K562 (cell line): ENCODE measurements at regions not wholly inside any gene's neighbourhood (a gene's known extent, or its start where the extent isn't known, plus 50 kb on each side); places are given as distances from the start of the nearest gene placed in this dataset.
A peak's percentile ranks its signal among the peaks of the same experiment; 100 is the strongest.

Experiments used
- ATAC-seq: fragments of 200-7000 bp; cut with Tn5 transposase; 3 replicates; pipeline ENCODE4 v1.9.1; 2020; ENCODE audit warnings: moderate library complexity
- BruUV-seq: library from RNA; stranded (reverse); fragments of 400-500 nt; replicated peaks from 2 replicates; lab custom pipeline; 2021; lab: Mats Ljungman, UMichigan
- CTCF ChIA-PET: fragments of 300-600 bp; formaldehyde crosslinking; extraction: SDS; loops from one replicate; lab custom pipeline; 2021; ENCODE audit warnings: low intra/inter-chr PET ratio; lab: Yijun Ruan, JAX
- POLR2A ChIA-PET: fragments of 300-600, 350-650 bp; sonication (Branson Sonifier 250); formaldehyde crosslinking; extraction: SDS; loops from one replicate; lab custom pipeline; 2021; ENCODE audit warnings: antibody characterized with exemption, inconsistent platforms; lab: Yijun Ruan, JAX
- DNase-seq, 4 experiments: peaks; one replicate each; pipeline versions ENCODE4 v3.0.0 to v3.0.0-alpha.2; 2011 to 2018; ENCODE audit warnings: low spot score in 3 of 4, mixed read lengths in 3 of 4; ENCODE audit errors: extremely low read depth in 1 of 4
- FAIRE-seq: peaks from 2 replicates; lab custom pipeline; 2011; peaks lifted over from hg19 to GRCh38; lab: Jason Lieb, UNC
- H2AFZ ChIP-seq: 2 replicates; pipeline ENCODE4 v1.6.0; 2011; ENCODE audit warnings: low read depth, low read length, control low read depth, inconsistent platforms
- H3K27ac ChIP-seq: fragments of 200-600 bp; 3 replicates; pipeline ENCODE4 v1.8.0; 2011; ENCODE audit warnings: low read depth, mild to moderate bottlenecking, control low read depth, inconsistent platforms, low read length, moderate library complexity, mixed read lengths; ENCODE audit errors: extremely low read depth
- H3K27me3 ChIP-seq, 2 experiments: fragments of 300-600 bp in 1 of 2; 2 replicates in 1 of 2; 3 replicates in 1 of 2; pipeline versions ENCODE4 v1.6.0 to v1.8.0; 2011; ENCODE audit warnings: inconsistent platforms in 2 of 2, low read length in 2 of 2, mild to moderate bottlenecking in 1 of 2, mixed read lengths in 1 of 2, moderate library complexity in 1 of 2; ENCODE audit not compliant: control insufficient read depth in 2 of 2, insufficient read depth in 2 of 2
- H3K36me3 ChIP-seq: fragments of 300-600 bp; 3 replicates; pipeline ENCODE4 v1.8.0; 2011; ENCODE audit warnings: mild to moderate bottlenecking, low read length, inconsistent platforms; ENCODE audit not compliant: control insufficient read depth, insufficient read depth
- H3K4me1 ChIP-seq, 2 experiments: fragments of 200-600 bp in 1 of 2; replicated peaks in 1 of 2; 2 replicates in 1 of 2; 3 replicates in 1 of 2; pipeline versions ENCODE4 v1.5.1 to v1.8.0; 2011; ENCODE audit warnings: inconsistent platforms in 2 of 2, low read length in 2 of 2, mild to moderate bottlenecking in 1 of 2, mixed read lengths in 1 of 2, moderate library complexity in 1 of 2; ENCODE audit not compliant: control insufficient read depth in 2 of 2, insufficient read depth in 2 of 2
- H3K4me2 ChIP-seq: 2 replicates; pipeline ENCODE4 v1.6.1; 2011; ENCODE audit warnings: low read length, control low read depth, inconsistent platforms, mixed read lengths; ENCODE audit not compliant: insufficient read depth
- H3K4me3 ChIP-seq: fragments of 200-600 bp; sonication (generic), shearing (Covaris generic); 2 replicates; pipeline ENCODE4 v1.5.1; 2016; ENCODE audit warnings: control low read depth, inconsistent platforms
- H3K79me2 ChIP-seq: fragments of 200-600 bp; 3 replicates; pipeline ENCODE4 v1.8.0; 2011; ENCODE audit warnings: low read length, inconsistent platforms; ENCODE audit not compliant: control insufficient read depth, insufficient read depth
- H3K9ac ChIP-seq, 2 experiments: 2 replicates each; pipeline versions ENCODE4 v1.6.0 to v1.6.1; 2011; ENCODE audit warnings: low read depth in 2 of 2, low read length in 2 of 2, control low read depth in 1 of 2, inconsistent platforms in 1 of 2, mild to moderate bottlenecking in 1 of 2, mixed read lengths in 1 of 2; ENCODE audit not compliant: insufficient read depth in 1 of 2
- H3K9me1 ChIP-seq: one replicate; pipeline ENCODE4 v1.6.0; 2011; ENCODE audit warnings: inconsistent platforms, mild to moderate bottlenecking, low read length, moderate library complexity; ENCODE audit not compliant: control insufficient read depth, insufficient read depth
- H3K9me3 ChIP-seq: replicated peaks from 2 replicates; pipeline ENCODE4 v1.5.1; 2011; ENCODE audit warnings: low read depth, low read length, inconsistent platforms; ENCODE audit not compliant: control insufficient read depth, insufficient read depth
- H4K20me1 ChIP-seq: replicated peaks from 2 replicates; pipeline ENCODE4 v1.6.1; 2011; ENCODE audit warnings: low read length, inconsistent platforms, mixed read lengths; ENCODE audit not compliant: control insufficient read depth, insufficient read depth
- BRCA1 ChIP-seq, 2 experiments: fragments of 450-650 bp in 1 of 2; sonication (generic) in 1 of 2; formaldehyde crosslinking in 1 of 2; IDR thresholded peaks; 2 replicates each; pipeline versions ENCODE4 v1.5.0 to v1.6.1; 2017 to 2020; ENCODE audit warnings: mild to moderate bottlenecking in 1 of 2, missing genetic modification reagents in 1 of 2
- CBX2 ChIP-seq: fragments of 200-600 bp; sonication (generic); IDR thresholded peaks from one replicate; pipeline ENCODE4 v1.6.1; 2012; ENCODE audit warnings: mild to moderate bottlenecking, low read length, inconsistent platforms; ENCODE audit not compliant: insufficient read depth, poor library complexity, severe bottlenecking
- GATA2 ChIP-seq: sonication (generic); formaldehyde crosslinking; IDR thresholded peaks from 2 replicates; pipeline ENCODE4 v1.4.0; 2020; ENCODE audit warnings: mild to moderate bottlenecking, missing genetic modification reagents
- KDM1A ChIP-seq, 2 experiments: fragments of 450-650 bp; IDR thresholded peaks; 2 replicates each; pipeline ENCODE4 v1.6.1; 2016; ENCODE audit warnings: mild to moderate bottlenecking in 2 of 2
- KLF6 ChIP-seq: fragments of 250-450 bp; sonication (Bioruptor Pico); IDR thresholded peaks from 2 replicates; pipeline ENCODE4 v1.4.0; 2020; ENCODE audit warnings: mild to moderate bottlenecking, moderate library complexity, borderline replicate concordance
- MEF2A ChIP-seq: IDR thresholded peaks from 2 replicates; pipeline ENCODE4 v1.6.1; 2011; ENCODE audit warnings: low read depth, mild to moderate bottlenecking, low read length, moderate library complexity; ENCODE audit not compliant: control insufficient read depth
- NCOA4 ChIP-seq: fragments of 450-650 bp; IDR thresholded peaks from 2 replicates; pipeline ENCODE4 v1.6.1; 2018; ENCODE audit warnings: mild to moderate bottlenecking; ENCODE audit not compliant: partially characterized antibody
- NR2F6 ChIP-seq: fragments of 450-650 bp; formaldehyde crosslinking; IDR thresholded peaks from 2 replicates; pipeline ENCODE4 v1.4.0; 2020; ENCODE audit warnings: mild to moderate bottlenecking
- SMARCB1 ChIP-seq: IDR thresholded peaks from 2 replicates; pipeline ENCODE4 v1.6.1; 2011; ENCODE audit warnings: improper control_type of control experiment, low read depth; ENCODE audit not compliant: insufficient read length
- ZBTB8A ChIP-seq: fragments of 450-650 bp; IDR thresholded peaks from 2 replicates; pipeline ENCODE4 v1.6.1; 2018; ENCODE audit warnings: mild to moderate bottlenecking, moderate library complexity; ENCODE audit not compliant: partially characterized antibody
- ZC3H11A ChIP-seq: IDR thresholded peaks from 2 replicates; pipeline ENCODE4 v1.6.1; 2012; ENCODE audit warnings: low read depth, low read length, improper control_type of control experiment
- ZNF140 ChIP-seq: fragments of 250-450 bp; sonication (Bioruptor Pico); IDR thresholded peaks from 2 replicates; pipeline ENCODE4 v1.8.0; 2021; ENCODE audit warnings: moderate library complexity, mild to moderate bottlenecking, inconsistent platforms
- ZNF384 ChIP-seq: IDR thresholded peaks from 2 replicates; pipeline ENCODE4 v1.6.1; 2012; ENCODE audit warnings: low read depth, low read length, improper control_type of control experiment
- ZNF444 ChIP-seq: fragments of 250-450 bp; sonication (Bioruptor Pico); IDR thresholded peaks from 2 replicates; pipeline ENCODE4 v1.4.0; 2020; ENCODE audit warnings: mild to moderate bottlenecking, moderate library complexity
- WGBS: fragments of 100-300 bp; shearing (Covaris generic); methylation state at CpG from one replicate; pipeline ENCODE4 v1.1.6; 2016; ENCODE audit warnings: low coverage, mixed read lengths; ENCODE audit not compliant: insufficient coverage; ENCODE audit errors: missing lambda C conversion rate; 5-methylcytosine and 5-hydroxymethylcytosine counted together
- in situ Hi-C: fragments of 300-500 bp; cut with MboI; formaldehyde crosslinking; loops from 4 replicates; pipeline ENCODE4 v1.15.0; 2018; ENCODE audit warnings: inconsistent platforms, mixed read lengths
- intact Hi-C: fragments of 100-400 bp; cut with micrococcal nuclease; formaldehyde crosslinking; loops from 2 replicates; pipeline ENCODE4 v1.14.2; 2022
- TF ChIP-seq, protein P1 (sequence below): sonication (generic); formaldehyde crosslinking; IDR thresholded peaks from 2 replicates; pipeline ENCODE4 v1.9.0; 2022; ENCODE audit warnings: mild to moderate bottlenecking, missing genetic modification reagents
- TF ChIP-seq, protein P2 (sequence below), 2 experiments: fragments of 450-650 bp; formaldehyde crosslinking in 1 of 2; IDR thresholded peaks; 2 replicates each; pipeline versions ENCODE4 v1.4.0 to v1.6.1; 2014 to 2020; ENCODE audit warnings: mild to moderate bottlenecking in 2 of 2, borderline replicate concordance in 1 of 2, low read depth in 1 of 2

DNA sequence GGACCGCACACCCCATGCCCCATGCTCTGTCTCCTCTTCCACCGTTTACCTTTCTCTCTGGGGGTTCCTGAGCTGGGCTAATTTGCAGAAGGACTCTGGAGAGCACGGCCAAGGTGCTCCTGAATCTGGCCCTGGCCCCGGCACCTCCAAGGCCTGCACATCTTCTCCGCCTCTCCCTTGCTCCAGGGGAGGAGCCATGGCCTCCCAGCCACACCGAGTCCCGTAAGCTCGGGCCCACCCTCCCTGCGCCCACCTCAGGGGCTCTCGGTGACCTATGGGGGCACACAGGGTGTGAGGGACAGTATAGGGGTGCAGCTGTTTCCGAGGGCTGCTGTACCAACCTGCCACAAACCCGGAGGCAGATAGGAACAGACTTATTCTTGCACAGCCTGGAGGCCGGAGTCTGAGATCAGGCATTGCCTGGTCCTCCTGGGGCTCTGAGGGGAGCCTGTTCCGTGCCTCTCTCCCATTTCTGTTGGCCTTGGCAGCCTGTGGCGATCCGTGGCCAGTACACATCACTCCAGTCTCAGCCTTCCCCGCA, 127.3 kb upstream of the GPC1 start:
- H3K36me3 ChIP-seq: no peaks in the 10 kb centered on the region
- BruUV-seq: no TSS peak
- FAIRE-seq (no peak), DNase-seq (no peak), ATAC-seq (peak; percentile 31; the same call in 1 of the 3 replicates)
- H3K27me3 ChIP-seq: peaks cover 4 to 57% of the 10 kb centered on the region in 2 experiments; a peak in 3 of 5 replicates
- H3K79me2 ChIP-seq: no peaks in the 10 kb centered on the region
- H3K4me2 ChIP-seq: no peak overlapping the region
- no peak overlapping the region for H3K4me3 ChIP-seq
- CTCF ChIA-PET: no interaction called here
- H3K9ac ChIP-seq: no peak overlapping the region
- 5% methylated on average over 10 of the region's 17 CpGs for WGBS
- intact Hi-C loops: no loop called here
- H3K9me1 ChIP-seq: no peaks in the 10 kb centered on the region
- no peak overlapping the region for H2AFZ ChIP-seq
- H3K9me3 ChIP-seq: no peaks in the 10 kb centered on the region
- H4K20me1 ChIP-seq: no peaks in the 10 kb centered on the region
- in situ Hi-C loops: no loop called here
- POLR2A ChIA-PET: no interaction called here
- H3K4me1 ChIP-seq: no peaks in the 10 kb centered on the region
- no peak overlapping the region for H3K27ac ChIP-seq
- TF ChIP-seq MEF2A (no peak), BRCA1 (IDR thresholded peaks at IDR 0.05) (no peak), BRCA1 (CRISPR knock-in tag; IDR thresholded peaks at IDR 0.05) (no peak), ZNF140 (CRISPR knock-in tag) (no peak), KDM1A (IDR thresholded peaks at IDR 0.05) (no peak), ZBTB8A (no peak), NR2F6 (no peak), CBX2 (no peak), GATA2 (CRISPR knock-in tag) (no peak), KLF6 (CRISPR knock-in tag) (no peak), ZNF384 (no peak), ZNF444 (CRISPR knock-in tag) (no peak), SMARCB1 (no peak), NCOA4 (no peak), ZC3H11A (no peak)
- TF ChIP-seq, protein P1, sequence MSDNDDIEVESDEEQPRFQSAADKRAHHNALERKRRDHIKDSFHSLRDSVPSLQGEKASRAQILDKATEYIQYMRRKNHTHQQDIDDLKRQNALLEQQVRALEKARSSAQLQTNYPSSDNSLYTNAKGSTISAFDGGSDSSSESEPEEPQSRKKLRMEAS (CRISPR knock-in tag): no peak
- TF ChIP-seq, protein P2, sequence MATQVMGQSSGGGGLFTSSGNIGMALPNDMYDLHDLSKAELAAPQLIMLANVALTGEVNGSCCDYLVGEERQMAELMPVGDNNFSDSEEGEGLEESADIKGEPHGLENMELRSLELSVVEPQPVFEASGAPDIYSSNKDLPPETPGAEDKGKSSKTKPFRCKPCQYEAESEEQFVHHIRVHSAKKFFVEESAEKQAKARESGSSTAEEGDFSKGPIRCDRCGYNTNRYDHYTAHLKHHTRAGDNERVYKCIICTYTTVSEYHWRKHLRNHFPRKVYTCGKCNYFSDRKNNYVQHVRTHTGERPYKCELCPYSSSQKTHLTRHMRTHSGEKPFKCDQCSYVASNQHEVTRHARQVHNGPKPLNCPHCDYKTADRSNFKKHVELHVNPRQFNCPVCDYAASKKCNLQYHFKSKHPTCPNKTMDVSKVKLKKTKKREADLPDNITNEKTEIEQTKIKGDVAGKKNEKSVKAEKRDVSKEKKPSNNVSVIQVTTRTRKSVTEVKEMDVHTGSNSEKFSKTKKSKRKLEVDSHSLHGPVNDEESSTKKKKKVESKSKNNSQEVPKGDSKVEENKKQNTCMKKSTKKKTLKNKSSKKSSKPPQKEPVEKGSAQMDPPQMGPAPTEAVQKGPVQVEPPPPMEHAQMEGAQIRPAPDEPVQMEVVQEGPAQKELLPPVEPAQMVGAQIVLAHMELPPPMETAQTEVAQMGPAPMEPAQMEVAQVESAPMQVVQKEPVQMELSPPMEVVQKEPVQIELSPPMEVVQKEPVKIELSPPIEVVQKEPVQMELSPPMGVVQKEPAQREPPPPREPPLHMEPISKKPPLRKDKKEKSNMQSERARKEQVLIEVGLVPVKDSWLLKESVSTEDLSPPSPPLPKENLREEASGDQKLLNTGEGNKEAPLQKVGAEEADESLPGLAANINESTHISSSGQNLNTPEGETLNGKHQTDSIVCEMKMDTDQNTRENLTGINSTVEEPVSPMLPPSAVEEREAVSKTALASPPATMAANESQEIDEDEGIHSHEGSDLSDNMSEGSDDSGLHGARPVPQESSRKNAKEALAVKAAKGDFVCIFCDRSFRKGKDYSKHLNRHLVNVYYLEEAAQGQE (IDR thresholded peaks at IDR 0.05; ENCODE audit: borderline replicate concordance): no peak
- TF ChIP-seq, protein P2 (CRISPR knock-in tag; IDR thresholded peaks at IDR 0.05; ENCODE audit: low read depth): no peak
